IMR-90 (cell line): ENCODE measurements at regions not wholly inside any gene's neighbourhood (a gene's known extent, or its start where the extent isn't known, plus 50 kb on each side); places are given as distances from the start of the nearest gene placed in this dataset.

Experiments used
- ATAC-seq: fragments of 200-7000 bp; cut with Tn5 transposase; 2 replicates; pipeline ENCODE4 v1.9.1; 2020; ENCODE audit warnings: low read depth, mild to moderate bottlenecking, moderate library complexity
- BruUV-seq: library from RNA; stranded (reverse); fragments of 400-500 nt; replicated peaks from 2 replicates; lab custom pipeline; 2021; lab: Mats Ljungman, UMichigan
- CTCF ChIA-PET: fragments of 300-600 bp; formaldehyde crosslinking; extraction: SDS; loops from one replicate; lab custom pipeline; 2021; ENCODE audit warnings: antibody characterized with exemption; lab: Yijun Ruan, JAX
- POLR2A ChIA-PET: fragments of 300-600 bp; sonication (Branson Sonifier 250); formaldehyde crosslinking; loops from one replicate; lab custom pipeline; 2022; ENCODE audit warnings: antibody characterized with exemption; ENCODE audit not compliant: unreplicated experiment; lab: Charles Lee
- DNase-seq: peaks from one replicate; pipeline ENCODE4 v3.0.0; 2013
- H2AFZ ChIP-seq: replicated peaks from 2 replicates; pipeline ENCODE3; 2013; ENCODE audit warnings: low read length, mild to moderate bottlenecking; ENCODE audit not compliant: poor library complexity
- H2AK5ac ChIP-seq: 2 replicates; pipeline ENCODE4 v1.6.1; 2013; ENCODE audit warnings: low read depth, low read length, inconsistent platforms
- H2AK9ac ChIP-seq: replicated peaks from 2 replicates; pipeline ENCODE3; 2013; ENCODE audit warnings: mild to moderate bottlenecking, low read depth, low read length, moderate library complexity; ENCODE audit not compliant: poor library complexity
- H2BK120ac ChIP-seq: 2 replicates; pipeline ENCODE4 v1.6.1; 2013; ENCODE audit warnings: low read depth, low read length, inconsistent platforms
- H2BK15ac ChIP-seq: 3 replicates; pipeline ENCODE4 v1.6.1; 2013; ENCODE audit warnings: low read depth, low read length, inconsistent platforms
- H2BK20ac ChIP-seq: 2 replicates; pipeline ENCODE4 v1.6.1; 2013; ENCODE audit warnings: low read depth, mild to moderate bottlenecking, inconsistent platforms, low read length, moderate library complexity
- H2BK5ac ChIP-seq: 2 replicates; pipeline ENCODE4 v1.6.1; 2013; ENCODE audit warnings: mild to moderate bottlenecking, low read depth, low read length, inconsistent platforms; ENCODE audit not compliant: poor library complexity, severe bottlenecking
- H3K14ac ChIP-seq: replicated peaks from 2 replicates; pipeline ENCODE4 v1.6.1; 2013; ENCODE audit warnings: low read depth, low read length, inconsistent platforms
- H3K18ac ChIP-seq: 2 replicates; pipeline ENCODE4 v1.6.1; 2013; ENCODE audit warnings: low read depth, low read length, control low read depth
- H3K23ac ChIP-seq: 2 replicates; pipeline ENCODE4 v1.6.1; 2013; ENCODE audit warnings: low read depth, low read length, inconsistent platforms
- H3K27ac ChIP-seq: 2 replicates; pipeline ENCODE4 v1.5.1; 2013; ENCODE audit warnings: mild to moderate bottlenecking, control low read depth, low read length; ENCODE audit not compliant: insufficient read depth
- H3K27me3 ChIP-seq: 2 replicates; pipeline ENCODE4 v1.6.1; 2013; ENCODE audit warnings: low read length; ENCODE audit not compliant: control insufficient read depth, insufficient read depth
- H3K36me3 ChIP-seq: 2 replicates; pipeline ENCODE4 v1.6.1; 2013; ENCODE audit warnings: low read length, mixed read lengths; ENCODE audit not compliant: control insufficient read depth, insufficient read depth
- H3K4ac ChIP-seq: 2 replicates; pipeline ENCODE4 v1.6.1; 2013; ENCODE audit warnings: low read depth, low read length, inconsistent platforms
- H3K4me1 ChIP-seq: 2 replicates; pipeline ENCODE4 v1.6.1; 2013; ENCODE audit warnings: low read length, mixed read lengths; ENCODE audit not compliant: control insufficient read depth, insufficient read depth
- H3K4me2 ChIP-seq: 2 replicates; pipeline ENCODE4 v1.6.1; 2013; ENCODE audit warnings: low read depth, mild to moderate bottlenecking, control low read depth, low read length, moderate library complexity
- H3K4me3 ChIP-seq: 2 replicates; pipeline ENCODE4 v1.5.1; 2013; ENCODE audit warnings: low read depth, mild to moderate bottlenecking, control low read depth, low read length, moderate library complexity; ENCODE audit not compliant: insufficient read depth
- H3K56ac ChIP-seq: 2 replicates; pipeline ENCODE4 v1.6.1; 2013; ENCODE audit warnings: low read length, inconsistent platforms; ENCODE audit not compliant: insufficient read depth; ENCODE audit errors: extremely low read depth
- H3K79me1 ChIP-seq, 2 experiments: 2 replicates each; pipeline ENCODE4 v1.6.1; 2013; ENCODE audit warnings: low read length in 2 of 2, inconsistent platforms in 1 of 2, low read depth in 1 of 2
- H3K9ac ChIP-seq: 2 replicates; pipeline ENCODE4 v1.6.1; 2013; ENCODE audit warnings: low read depth, low read length, control low read depth
- H3K9me1 ChIP-seq: 2 replicates; pipeline ENCODE4 v1.6.1; 2013; ENCODE audit warnings: low read length, inconsistent platforms; ENCODE audit not compliant: insufficient read depth
- H3K9me3 ChIP-seq: 2 replicates; pipeline ENCODE4 v1.6.1; 2013; ENCODE audit warnings: low read length; ENCODE audit not compliant: control insufficient read depth, insufficient read depth
- H4K20me1 ChIP-seq: 2 replicates; pipeline ENCODE4 v1.6.1; 2013; ENCODE audit warnings: low read length, inconsistent platforms; ENCODE audit not compliant: insufficient read depth
- H4K5ac ChIP-seq: 2 replicates; pipeline ENCODE4 v1.6.1; 2013; ENCODE audit warnings: mild to moderate bottlenecking, low read depth, low read length, control low read depth
- H4K8ac ChIP-seq, 2 experiments: 2 replicates each; pipeline ENCODE4 v1.6.1; 2013; ENCODE audit warnings: low read depth in 2 of 2, low read length in 2 of 2, control low read depth in 1 of 2, inconsistent platforms in 1 of 2
- H4K91ac ChIP-seq: 2 replicates; pipeline ENCODE4 v1.6.1; 2013; ENCODE audit warnings: low read depth, low read length, inconsistent platforms; ENCODE audit not compliant: insufficient read depth
- FOS ChIP-seq: fragments of 150-350 bp; IDR thresholded peaks from 2 replicates; pipeline ENCODE4 v1.6.1; 2016; ENCODE audit warnings: low read depth, low read length
- RAD21 ChIP-seq: IDR thresholded peaks from 2 replicates; pipeline ENCODE4 v1.6.1; 2012; ENCODE audit warnings: low read length, improper control_type of control experiment
- SMC3 ChIP-seq: fragments of 150-350 bp; IDR thresholded peaks from 2 replicates; pipeline ENCODE4 v1.6.1; 2016; ENCODE audit warnings: low read depth, mild to moderate bottlenecking, antibody characterized with exemption, low read length, moderate library complexity
- WGBS, 2 experiments: methylation state at CpG; one replicate each; pipeline versions ENCODE4 v1.1.5 to v1.1.7; 2013; ENCODE audit warnings: missing lambda C conversion rate in 2 of 2; ENCODE audit not compliant: insufficient read length in 1 of 2; ENCODE audit errors: extremely low coverage in 2 of 2; 5-methylcytosine and 5-hydroxymethylcytosine counted together
- dilution Hi-C: fragments of 300-500 bp; cut with HindIII; formaldehyde crosslinking; loops from one replicate; pipeline ENCODE4 v1.14.3; 2018; ENCODE audit warnings: low sequenced_read_pairs; ENCODE audit not compliant: unreplicated experiment
- in situ Hi-C: fragments of 300-500 bp; cut with MboI; formaldehyde crosslinking; loops from 3 replicates; pipeline ENCODE4 v1.14.3; 2019; ENCODE audit warnings: low sequenced_read_pairs, inconsistent platforms, mixed read lengths
- intact Hi-C: fragments of 100-400 bp; cut with micrococcal nuclease; formaldehyde crosslinking; loops from 2 replicates; pipeline ENCODE4 v1.10.0; 2022
- TF ChIP-seq, protein P1 (sequence below): fragments of 150-350 bp; IDR thresholded peaks from 2 replicates; pipeline ENCODE4 v1.6.1; 2017; ENCODE audit warnings: mild to moderate bottlenecking, antibody characterized with exemption, low read length, low read depth

DNA sequence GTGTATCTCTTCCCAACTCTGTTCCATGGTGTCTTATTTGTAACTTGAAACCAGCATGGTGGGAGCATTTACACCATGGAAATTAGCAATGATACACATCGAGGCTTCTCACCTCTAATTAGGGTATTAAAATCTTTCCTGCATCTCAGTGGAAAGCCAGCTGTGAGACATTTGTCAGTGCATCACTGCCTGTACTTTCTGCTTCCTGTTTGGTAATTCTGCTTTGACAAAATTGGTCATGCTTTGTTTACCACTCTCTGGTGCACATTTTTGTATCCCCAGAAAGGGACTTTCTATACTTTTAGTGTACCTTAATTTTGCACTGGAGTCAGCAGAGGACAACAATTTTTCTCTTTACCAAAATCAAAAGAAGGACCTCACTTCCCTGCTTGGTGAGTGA lies 402.1 kb downstream of the PDCD6IP start:
- no peak overlapping the region for H4K91ac ChIP-seq
- H2BK20ac ChIP-seq, result no peak overlapping the region
- H3K56ac ChIP-seq, result no peak overlapping the region
- H3K4me3 ChIP-seq, result no peak overlapping the region
- H2AK9ac ChIP-seq, result no peak overlapping the region
- DNase-seq (no peak), ATAC-seq (no peak)
- H3K9me3 ChIP-seq, result no peaks in the 10 kb centered on the region
- in situ Hi-C loops (no loop called here), intact Hi-C loops (no loop called here), dilution Hi-C loops (no loop called here)
- no peak overlapping the region for H3K9ac ChIP-seq
- H3K4me2 ChIP-seq, result no peak overlapping the region
- H3K4ac ChIP-seq, result no peak overlapping the region
- H3K23ac ChIP-seq, result no peak overlapping the region
- no peaks in the 10 kb centered on the region for H3K4me1 ChIP-seq
- H4K20me1 ChIP-seq, result no peaks in the 10 kb centered on the region
- no peak overlapping the region for H2BK15ac ChIP-seq
- ChIA-PET CTCF (no interaction called here), POLR2A (no interaction called here)
- no peak overlapping the region for H2AK5ac ChIP-seq
- no TSS peak for BruUV-seq
- no CpG with 5 or more reads among the region's 1 CpG for WGBS, 2 experiments
- H4K5ac ChIP-seq, result no peak overlapping the region
- H3K27me3 ChIP-seq, result no peaks in the 10 kb centered on the region
- no peak overlapping the region for H3K27ac ChIP-seq
- H2AFZ ChIP-seq, result no peak overlapping the region
- H2BK5ac ChIP-seq, result no peak overlapping the region
- H3K18ac ChIP-seq, result no peak overlapping the region
- H3K79me1 ChIP-seq, result no peaks in the 10 kb centered on the region
- no peak overlapping the region for H2BK120ac ChIP-seq
- H4K8ac ChIP-seq, result no peak overlapping the region
- TF ChIP-seq SMC3, result no peak
- no peak for TF ChIP-seq RAD21
- no peak for TF ChIP-seq FOS
- TF ChIP-seq, protein P1, sequence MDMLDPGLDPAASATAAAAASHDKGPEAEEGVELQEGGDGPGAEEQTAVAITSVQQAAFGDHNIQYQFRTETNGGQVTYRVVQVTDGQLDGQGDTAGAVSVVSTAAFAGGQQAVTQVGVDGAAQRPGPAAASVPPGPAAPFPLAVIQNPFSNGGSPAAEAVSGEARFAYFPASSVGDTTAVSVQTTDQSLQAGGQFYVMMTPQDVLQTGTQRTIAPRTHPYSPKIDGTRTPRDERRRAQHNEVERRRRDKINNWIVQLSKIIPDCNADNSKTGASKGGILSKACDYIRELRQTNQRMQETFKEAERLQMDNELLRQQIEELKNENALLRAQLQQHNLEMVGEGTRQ, result no peak
- no peaks in the 10 kb centered on the region for H3K36me3 ChIP-seq
- H3K14ac ChIP-seq, result no peak overlapping the region
- no peaks in the 10 kb centered on the region for H3K9me1 ChIP-seq
